Fibroblast of lung (primary cell): ENCODE measurements at regions not wholly inside any gene's neighbourhood (a gene's known extent, or its start where the extent isn't known, plus 50 kb on each side); places are given as distances from the start of the nearest gene placed in this dataset.

Source experiments
- DNase-seq, 2 donors: peaks; one replicate each; pipeline versions ENCODE4 v3.0.0 to v3.0.0-alpha.2; 2010; ENCODE audit warnings: low read depth in 2 of 2
- H2AFZ ChIP-seq: 2 replicates; pipeline ENCODE4 v1.5.1; 2012; ENCODE audit warnings: low read length, control low read depth, inconsistent platforms
- H3K27ac ChIP-seq: 2 replicates; pipeline ENCODE4 v1.5.1; 2011; ENCODE audit warnings: low read length, control low read depth; ENCODE audit not compliant: insufficient read depth
- H3K27me3 ChIP-seq: 2 replicates; pipeline ENCODE4 v1.5.1; 2011; ENCODE audit warnings: mild to moderate bottlenecking, low read length; ENCODE audit not compliant: control insufficient read depth, insufficient read depth
- H3K36me3 ChIP-seq: 2 replicates; pipeline ENCODE4 v1.5.1; 2011; ENCODE audit warnings: low read length; ENCODE audit not compliant: control insufficient read depth, insufficient read depth
- H3K4me1 ChIP-seq: 2 replicates; pipeline ENCODE4 v1.5.1; 2011; ENCODE audit warnings: low read length; ENCODE audit not compliant: control insufficient read depth, insufficient read depth; ENCODE audit errors: extremely low read depth
- H3K4me2 ChIP-seq: 2 replicates; pipeline ENCODE4 v1.5.1; 2011; ENCODE audit warnings: low read length, control low read depth; ENCODE audit not compliant: insufficient read depth; ENCODE audit errors: extremely low read depth
- H3K4me3 ChIP-seq, 4 experiments: fragments of 200-600 bp in 1 of 4; sonication (generic) in 1 of 4; replicated peaks in 1 of 4; 2 replicates each; pipeline ENCODE4 v1.5.1; 2011 to 2016; ENCODE audit warnings: low read length in 4 of 4, low read depth in 3 of 4, mild to moderate bottlenecking in 3 of 4, control low read depth in 2 of 4, inconsistent platforms in 1 of 4, mixed read lengths in 1 of 4; ENCODE audit not compliant: insufficient read depth in 1 of 4; ENCODE audit errors: control extremely low read depth in 1 of 4
- H3K79me2 ChIP-seq: 2 replicates; pipeline ENCODE4 v1.5.1; 2012; ENCODE audit warnings: mild to moderate bottlenecking, low read length, inconsistent platforms; ENCODE audit not compliant: control insufficient read depth, insufficient read depth
- H3K9ac ChIP-seq: 2 replicates; pipeline ENCODE4 v1.5.1; 2011; ENCODE audit warnings: mild to moderate bottlenecking, low read length, control low read depth; ENCODE audit not compliant: insufficient read depth
- H3K9me3 ChIP-seq: 2 replicates; pipeline ENCODE4 v1.5.1; 2012; ENCODE audit warnings: low read depth, low read length; ENCODE audit not compliant: control insufficient read depth, insufficient read depth
- H4K20me1 ChIP-seq: 2 replicates; pipeline ENCODE4 v1.5.1; 2011; ENCODE audit warnings: low read length; ENCODE audit not compliant: control insufficient read depth, insufficient read depth; ENCODE audit errors: extremely low read depth
- CTCF ChIP-seq, 2 donors: IDR thresholded peaks in 1 of 2; conservative IDR thresholded peaks in 1 of 2; 1 replicate in 1 of 2; 2 replicates in 1 of 2; pipeline ENCODE4 v1.5.1; 2011 to 2012; ENCODE audit warnings: low read length in 2 of 2, control low read depth in 1 of 2, inconsistent platforms in 1 of 2, low read depth in 1 of 2, mild to moderate bottlenecking in 1 of 2
- EZH2 ChIP-seq: IDR thresholded peaks from 2 replicates; pipeline ENCODE4 v1.5.1; 2012; ENCODE audit warnings: low read length, control low read depth, mild to moderate bottlenecking; ENCODE audit errors: missing control alignments

- H3K27ac ChIP-seq: no peak overlapping the region
- H3K4me1 ChIP-seq: no peaks in the 10 kb centered on the region
- DNase-seq: no peak
- no peaks in the 10 kb centered on the region for H3K27me3 ChIP-seq
- H3K9ac ChIP-seq: no peak overlapping the region
- no peak overlapping the region for H2AFZ ChIP-seq
- no peak overlapping the region for H3K4me3 ChIP-seq
- no peaks in the 10 kb centered on the region for H3K9me3 ChIP-seq
- no peaks in the 10 kb centered on the region for H3K36me3 ChIP-seq
- no peaks in the 10 kb centered on the region for H4K20me1 ChIP-seq
- H3K4me2 ChIP-seq: no peak overlapping the region
- no peak for TF ChIP-seq CTCF (conservative IDR thresholded peaks at IDR 0.05 in 1 of 2, IDR thresholded peaks at IDR 0.05 in 1 of 2; ENCODE audit: low read depth in 1 of 2, low read length in 2 of 2)
- H3K79me2 ChIP-seq: no peaks in the 10 kb centered on the region
Measured at GRCh38 chr4:14874990-14875389, 127.3 kb upstream of the CPEB2 start.

- H3K27me3 ChIP-seq: no peaks in the 10 kb centered on the region
- DNase-seq: peak in 1 of 2 donors; percentile 61
- no peak for TF ChIP-seq CTCF (conservative IDR thresholded peaks at IDR 0.05 in 1 of 2, IDR thresholded peaks at IDR 0.05 in 1 of 2; ENCODE audit: low read depth in 1 of 2, low read length in 2 of 2)
- TF ChIP-seq EZH2: no peak
- H3K9ac ChIP-seq: no peak overlapping the region
- H3K4me1 ChIP-seq: no peaks in the 10 kb centered on the region
- no peaks in the 10 kb centered on the region for H3K79me2 ChIP-seq
- no peaks in the 10 kb centered on the region for H4K20me1 ChIP-seq
- H3K36me3 ChIP-seq: no peaks in the 10 kb centered on the region
- no peak overlapping the region for H3K4me3 ChIP-seq
- no peaks in the 10 kb centered on the region for H3K9me3 ChIP-seq
- no peak overlapping the region for H3K4me2 ChIP-seq
- no peak overlapping the region for H2AFZ ChIP-seq
- H3K27ac ChIP-seq: no peak overlapping the region
Measured at GRCh38 chr4:14877246-14878225, 124.7 kb upstream of the CPEB2 start.

- no peaks in the 10 kb centered on the region for H3K9me3 ChIP-seq
- no peaks in the 10 kb centered on the region for H3K27me3 ChIP-seq
- H3K27ac ChIP-seq: no peak overlapping the region
- no peaks in the 10 kb centered on the region for H3K4me1 ChIP-seq
- no peaks in the 10 kb centered on the region for H3K36me3 ChIP-seq
- H3K4me2 ChIP-seq: no peak overlapping the region
- H4K20me1 ChIP-seq: no peaks in the 10 kb centered on the region
- no peak overlapping the region for H2AFZ ChIP-seq
- no peak overlapping the region for H3K4me3 ChIP-seq
- H3K79me2 ChIP-seq: no peaks in the 10 kb centered on the region
- no peak for DNase-seq
- TF ChIP-seq EZH2 (no peak), CTCF (conservative IDR thresholded peaks at IDR 0.05 in 1 of 2, IDR thresholded peaks at IDR 0.05 in 1 of 2; ENCODE audit: low read depth in 1 of 2, low read length in 2 of 2) (no peak)
- no peak overlapping the region for H3K9ac ChIP-seq
Measured at GRCh38 chr4:14878681-14879080, 123.6 kb upstream of the CPEB2 start.
